GM23338 (cell line): ENCODE measurements at regions not wholly inside any gene's neighbourhood (a gene's known extent, or its start where the extent isn't known, plus 50 kb on each side); places are given as distances from the start of the nearest gene placed in this dataset.

Experiments
- ATAC-seq: fragments of 200-7000 bp; cut with Tn5 transposase; 3 replicates; pipeline ENCODE4 v1.9.1; 2020
- DNase-seq: peaks from one replicate; pipeline ENCODE4 v3.0.0-alpha.2; 2015; ENCODE audit warnings: low spot score
- H2AFZ ChIP-seq: fragments of 200-600 bp; sonication (generic); 2 replicates; pipeline ENCODE4 v1.8.0; 2016; ENCODE audit warnings: antibody characterized with exemption, mild to moderate bottlenecking, moderate library complexity
- H3F3A ChIP-seq: fragments of 200-600 bp; sonication (generic); replicated peaks from 2 replicates; pipeline ENCODE4 v1.8.0; 2017; ENCODE audit warnings: antibody characterized with exemption, mixed run types, low read depth
- H3K27ac ChIP-seq: fragments of 200-600 bp; sonication (generic); 2 replicates; pipeline ENCODE4 v1.6.1; 2016; ENCODE audit warnings: low read depth
- H3K27me3 ChIP-seq: fragments of 200-600 bp; sonication (generic); 2 replicates; pipeline ENCODE4 v1.8.0; 2016; ENCODE audit warnings: mild to moderate bottlenecking, mixed run types, moderate library complexity; ENCODE audit not compliant: insufficient read depth
- H3K36me3 ChIP-seq: fragments of 200-600 bp; sonication (generic); 2 replicates; pipeline ENCODE4 v1.8.0; 2016; ENCODE audit warnings: mild to moderate bottlenecking; ENCODE audit not compliant: insufficient read depth
- H3K4me1 ChIP-seq: fragments of 200-600 bp; sonication (generic); 2 replicates; pipeline ENCODE4 v1.8.0; 2016; ENCODE audit warnings: mild to moderate bottlenecking, moderate library complexity; ENCODE audit not compliant: insufficient read depth
- H3K4me2 ChIP-seq: fragments of 200-600 bp; sonication (generic); 2 replicates; pipeline ENCODE4 v1.7.1; 2017; ENCODE audit warnings: mixed run types
- H3K4me3 ChIP-seq: fragments of 200-600 bp; sonication (generic); 2 replicates; pipeline ENCODE4 v1.6.1; 2016; ENCODE audit warnings: mixed run types
- H3K79me2 ChIP-seq: fragments of 200-600 bp; sonication (generic); replicated peaks from 2 replicates; pipeline ENCODE4 v1.8.0; 2017; ENCODE audit warnings: mild to moderate bottlenecking; ENCODE audit not compliant: insufficient read depth
- H3K9me2 ChIP-seq: fragments of 200-600 bp; sonication (generic); 2 replicates; pipeline ENCODE4 v1.8.0; 2017; ENCODE audit not compliant: insufficient read depth
- H4K20me1 ChIP-seq: fragments of 200-600 bp; sonication (generic); replicated peaks from 2 replicates; pipeline ENCODE4 v1.8.0; 2017; ENCODE audit warnings: mild to moderate bottlenecking; ENCODE audit not compliant: insufficient read depth
- H3K27ac Mint-ChIP-seq: 2 replicates; pipeline ENCODE4 v1.8.0; 2020; ENCODE audit warnings: inconsistent platforms, mild to moderate bottlenecking, moderate library complexity, mixed read lengths
- H3K27me3 Mint-ChIP-seq: 3 replicates; pipeline ENCODE4 v1.8.0; 2022; ENCODE audit warnings: low read depth, mild to moderate bottlenecking, moderate library complexity, mixed read lengths, inconsistent platforms; ENCODE audit not compliant: insufficient read depth, poor library complexity
- H3K36me3 Mint-ChIP-seq: 3 replicates; pipeline ENCODE4 v1.8.0; 2021; ENCODE audit warnings: low read depth, mild to moderate bottlenecking, inconsistent platforms, moderate library complexity, mixed read lengths
- H3K4me1 Mint-ChIP-seq: 3 replicates; pipeline ENCODE4 v1.8.0; 2020; ENCODE audit warnings: mild to moderate bottlenecking, inconsistent platforms, mixed read lengths
- H3K4me3 Mint-ChIP-seq: 3 replicates; pipeline ENCODE4 v1.8.0; 2021; ENCODE audit warnings: moderate library complexity, mild to moderate bottlenecking, inconsistent platforms, mixed read lengths
- H3K9me3 Mint-ChIP-seq: 3 replicates; pipeline ENCODE4 v1.8.0; 2020; ENCODE audit warnings: moderate library complexity, mild to moderate bottlenecking, inconsistent platforms, mixed read lengths
- CREB1 ChIP-seq: fragments of 250-450 bp; sonication (Bioruptor Pico); IDR thresholded peaks from 2 replicates; pipeline ENCODE4 v1.5.0; 2020; ENCODE audit warnings: low read depth, mild to moderate bottlenecking, moderate library complexity
- EZH2 ChIP-seq: fragments of 200-600 bp; sonication (generic); IDR thresholded peaks from one replicate; pipeline ENCODE4 v1.8.0; 2017; ENCODE audit warnings: antibody characterized with exemption, mild to moderate bottlenecking, low read depth; ENCODE audit not compliant: unreplicated experiment
- EZH2phosphoT487 ChIP-seq: fragments of 200-600 bp; sonication (generic); IDR thresholded peaks from one replicate; pipeline ENCODE4 v1.8.1; 2018; ENCODE audit warnings: antibody characterized with exemption; ENCODE audit not compliant: unreplicated experiment
- JUNB ChIP-seq: IDR thresholded peaks from one replicate; pipeline ENCODE4 v1.6.1; 2016; ENCODE audit warnings: antibody characterized with exemption; ENCODE audit not compliant: unreplicated experiment
- POLR2AphosphoS5 ChIP-seq: IDR thresholded peaks from 2 replicates; pipeline ENCODE4 v1.6.1; 2016; ENCODE audit warnings: antibody characterized with exemption, low read depth
- STAT1 ChIP-seq: IDR thresholded peaks from one replicate; pipeline ENCODE4 v1.6.1; 2016; ENCODE audit warnings: antibody characterized with exemption; ENCODE audit not compliant: unreplicated experiment
- ZNF114 ChIP-seq: fragments of 250-450 bp; sonication (Bioruptor Pico); IDR thresholded peaks from 2 replicates; pipeline ENCODE4 v1.5.0; 2020; ENCODE audit warnings: mild to moderate bottlenecking, moderate library complexity
- ZNF331 ChIP-seq: fragments of 250-450 bp; sonication (Bioruptor Pico); IDR thresholded peaks from 2 replicates; pipeline ENCODE4 v1.5.0; 2020; ENCODE audit warnings: low read depth, mild to moderate bottlenecking, moderate library complexity
- TF ChIP-seq, protein P1 (sequence below): IDR thresholded peaks from one replicate; pipeline ENCODE4 v1.6.1; 2018; ENCODE audit warnings: antibody characterized with exemption; ENCODE audit not compliant: unreplicated experiment
- TF ChIP-seq, protein P2 (sequence below): IDR thresholded peaks from 2 replicates; pipeline ENCODE4 v1.6.1; 2016; ENCODE audit warnings: antibody characterized with exemption

DNA sequence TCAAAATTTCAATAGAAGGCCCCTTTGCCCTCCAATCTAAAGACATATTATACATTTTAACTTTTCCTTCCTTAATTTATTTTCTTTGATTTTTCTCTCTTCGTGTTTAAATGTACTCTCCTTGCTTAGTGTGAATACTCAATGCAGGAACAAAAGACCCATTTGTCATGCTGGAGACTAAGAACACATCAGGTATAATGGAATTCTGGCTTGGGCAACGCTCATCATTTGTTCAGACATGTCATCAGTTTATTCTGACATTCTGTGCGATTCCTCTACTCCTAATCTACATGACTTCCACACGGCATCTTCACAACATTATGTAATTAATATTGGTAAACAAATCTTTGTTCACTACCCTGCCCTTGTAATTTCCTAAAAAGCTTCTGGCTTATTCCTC is 136.6 kb upstream of the LRRN1 start (continued):
- TF ChIP-seq, protein P1, sequence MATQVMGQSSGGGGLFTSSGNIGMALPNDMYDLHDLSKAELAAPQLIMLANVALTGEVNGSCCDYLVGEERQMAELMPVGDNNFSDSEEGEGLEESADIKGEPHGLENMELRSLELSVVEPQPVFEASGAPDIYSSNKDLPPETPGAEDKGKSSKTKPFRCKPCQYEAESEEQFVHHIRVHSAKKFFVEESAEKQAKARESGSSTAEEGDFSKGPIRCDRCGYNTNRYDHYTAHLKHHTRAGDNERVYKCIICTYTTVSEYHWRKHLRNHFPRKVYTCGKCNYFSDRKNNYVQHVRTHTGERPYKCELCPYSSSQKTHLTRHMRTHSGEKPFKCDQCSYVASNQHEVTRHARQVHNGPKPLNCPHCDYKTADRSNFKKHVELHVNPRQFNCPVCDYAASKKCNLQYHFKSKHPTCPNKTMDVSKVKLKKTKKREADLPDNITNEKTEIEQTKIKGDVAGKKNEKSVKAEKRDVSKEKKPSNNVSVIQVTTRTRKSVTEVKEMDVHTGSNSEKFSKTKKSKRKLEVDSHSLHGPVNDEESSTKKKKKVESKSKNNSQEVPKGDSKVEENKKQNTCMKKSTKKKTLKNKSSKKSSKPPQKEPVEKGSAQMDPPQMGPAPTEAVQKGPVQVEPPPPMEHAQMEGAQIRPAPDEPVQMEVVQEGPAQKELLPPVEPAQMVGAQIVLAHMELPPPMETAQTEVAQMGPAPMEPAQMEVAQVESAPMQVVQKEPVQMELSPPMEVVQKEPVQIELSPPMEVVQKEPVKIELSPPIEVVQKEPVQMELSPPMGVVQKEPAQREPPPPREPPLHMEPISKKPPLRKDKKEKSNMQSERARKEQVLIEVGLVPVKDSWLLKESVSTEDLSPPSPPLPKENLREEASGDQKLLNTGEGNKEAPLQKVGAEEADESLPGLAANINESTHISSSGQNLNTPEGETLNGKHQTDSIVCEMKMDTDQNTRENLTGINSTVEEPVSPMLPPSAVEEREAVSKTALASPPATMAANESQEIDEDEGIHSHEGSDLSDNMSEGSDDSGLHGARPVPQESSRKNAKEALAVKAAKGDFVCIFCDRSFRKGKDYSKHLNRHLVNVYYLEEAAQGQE: no peak
- TF ChIP-seq EZH2phosphoT487 (no peak), EZH2 (no peak), CREB1 (CRISPR knock-in tag) (no peak), ZNF114 (CRISPR knock-in tag) (no peak), STAT1 (no peak)
- TF ChIP-seq, protein P2, sequence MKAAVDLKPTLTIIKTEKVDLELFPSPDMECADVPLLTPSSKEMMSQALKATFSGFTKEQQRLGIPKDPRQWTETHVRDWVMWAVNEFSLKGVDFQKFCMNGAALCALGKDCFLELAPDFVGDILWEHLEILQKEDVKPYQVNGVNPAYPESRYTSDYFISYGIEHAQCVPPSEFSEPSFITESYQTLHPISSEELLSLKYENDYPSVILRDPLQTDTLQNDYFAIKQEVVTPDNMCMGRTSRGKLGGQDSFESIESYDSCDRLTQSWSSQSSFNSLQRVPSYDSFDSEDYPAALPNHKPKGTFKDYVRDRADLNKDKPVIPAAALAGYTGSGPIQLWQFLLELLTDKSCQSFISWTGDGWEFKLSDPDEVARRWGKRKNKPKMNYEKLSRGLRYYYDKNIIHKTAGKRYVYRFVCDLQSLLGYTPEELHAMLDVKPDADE: no peak

DNA sequence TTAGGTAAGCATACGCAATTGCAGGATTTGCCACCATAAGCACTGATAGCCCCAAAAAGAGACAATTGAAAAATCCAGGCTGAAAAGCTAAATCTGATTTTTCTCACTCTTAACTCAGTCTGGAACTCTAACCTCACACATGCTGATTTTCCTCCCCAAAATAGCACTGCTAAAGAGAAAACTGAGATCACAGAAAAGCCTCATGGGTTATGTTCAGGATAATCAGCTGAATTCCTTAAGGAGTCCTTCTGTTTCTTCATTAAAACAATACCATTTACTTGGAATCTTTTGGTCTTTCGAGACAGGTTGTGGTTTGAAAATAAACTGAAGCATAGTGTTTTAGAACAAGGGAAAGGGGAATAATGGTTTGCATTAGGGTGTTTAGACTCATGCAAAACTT is 144.3 kb upstream of the LRRN1 start:
- H3K4me2 ChIP-seq: no peak overlapping the region
- H3K4me1 ChIP-seq: no peaks in the 10 kb centered on the region
- no peaks in the 10 kb centered on the region for H3F3A ChIP-seq
- H3K9me2 ChIP-seq: no peaks in the 10 kb centered on the region
- H3K4me3 Mint-ChIP-seq: no peak overlapping the region
- H4K20me1 ChIP-seq: no peaks in the 10 kb centered on the region
- H3K36me3 Mint-ChIP-seq: peaks cover 15% of the 10 kb centered on the region; the same call in 2 of the 3 replicates
- DNase-seq: no peak
- H3K27ac Mint-ChIP-seq: no peak overlapping the region
- H3K27me3 ChIP-seq: no peaks in the 10 kb centered on the region
- no peaks in the 10 kb centered on the region for H3K36me3 ChIP-seq
- no peak overlapping the region for H3K4me3 ChIP-seq
- ATAC-seq: no peak
- peaks cover 96% of the 10 kb centered on the region for H3K9me3 Mint-ChIP-seq
- H3K27ac ChIP-seq: no peak overlapping the region
- no peak overlapping the region for H2AFZ ChIP-seq
- no peaks in the 10 kb centered on the region for H3K4me1 Mint-ChIP-seq
- no peak for TF ChIP-seq STAT1
- TF ChIP-seq JUNB: no peak
- TF ChIP-seq EZH2: no peak
- TF ChIP-seq ZNF331: no peak
- TF ChIP-seq POLR2AphosphoS5: no peak
- no peak for TF ChIP-seq EZH2phosphoT487
- H3K79me2 ChIP-seq: no peaks in the 10 kb centered on the region
- no peaks in the 10 kb centered on the region for H3K27me3 Mint-ChIP-seq
